Thyroid gland (tissue), 4 donors: ENCODE measurements at regions not wholly inside any gene's neighbourhood (a gene's known extent, or its start where the extent isn't known, plus 50 kb on each side); places are given as distances from the start of the nearest gene placed in this dataset.

Experiments
- CTCF ChIP-seq, 6 experiments: fragments of 200-600 bp in 3 of 6; fragments of 450-650 bp in 3 of 6; sonication (generic) in 3 of 6; IDR thresholded peaks; one replicate each; pipeline ENCODE4 v1.5.1; 2016 to 2019; ENCODE audit warnings: antibody characterized with exemption in 6 of 6, mild to moderate bottlenecking in 2 of 6, inconsistent platforms in 1 of 6, moderate library complexity in 1 of 6
- POLR2A ChIP-seq, 2 donors: fragments of 450-650 bp; IDR thresholded peaks; one replicate each; pipeline ENCODE4 v1.6.1; 2017; ENCODE audit warnings: antibody characterized with exemption in 2 of 2, mild to moderate bottlenecking in 2 of 2, moderate library complexity in 1 of 2

GRCh38 chr11:128026596-128026995, 560.8 kb downstream of the ETS1 start:
- TF ChIP-seq POLR2A (IDR thresholded peaks at IDR 0.05) (no peak), CTCF (IDR thresholded peaks at IDR 0.05) (no peak)
